H1 (cell line): ENCODE measurements at regions not wholly inside any gene's neighbourhood (a gene's known extent, or its start where the extent isn't known, plus 50 kb on each side); places are given as distances from the start of the nearest gene placed in this dataset.

ENCODE experiments used
- CHD7 ChIP-seq: fragments of 300-600 bp; sonication (generic); IDR thresholded peaks from 2 replicates; pipeline ENCODE4 v1.7.1; 2012; ENCODE audit warnings: low read length, moderate library complexity, mild to moderate bottlenecking, inconsistent platforms; ENCODE audit not compliant: insufficient replicate concordance
- RBBP5 ChIP-seq: IDR thresholded peaks from 2 replicates; pipeline ENCODE4 v1.7.1; 2012; ENCODE audit warnings: low read depth, mild to moderate bottlenecking, inconsistent platforms, low read length, moderate library complexity, borderline replicate concordance
- SP2 ChIP-seq: IDR thresholded peaks from 2 replicates; pipeline ENCODE4 v1.6.1; 2012; ENCODE audit warnings: mild to moderate bottlenecking, low read length, inconsistent platforms
- TBP ChIP-seq: IDR thresholded peaks from 2 replicates; pipeline ENCODE4 v1.6.1; 2011; ENCODE audit warnings: low read depth, low read length, improper control_type of control experiment

DNA sequence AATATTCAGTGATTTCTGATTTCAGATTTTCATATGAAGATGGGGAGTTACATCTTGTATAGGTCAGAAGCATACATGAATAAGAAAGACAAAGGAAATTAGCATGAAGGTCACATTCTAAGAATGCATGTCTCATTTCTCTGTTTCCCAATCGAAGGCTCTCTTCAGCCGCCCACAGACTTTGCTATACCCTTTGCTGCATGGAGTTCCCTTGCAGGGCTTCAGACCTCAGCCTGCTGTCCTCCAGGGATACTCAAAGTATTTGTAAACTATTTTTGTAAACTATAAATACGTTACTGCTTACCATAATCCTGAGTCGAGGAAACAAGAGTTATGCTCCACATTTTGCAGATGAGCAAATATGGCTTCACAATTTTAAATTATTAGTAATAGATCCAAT is 738.4 kb downstream of the PCDH18 start (continued):
- TF ChIP-seq CHD7 (no peak), RBBP5 (no peak), TBP (no peak), SP2 (no peak)
